Chondrocyte (in vitro differentiated cells): ENCODE measurements at regions not wholly inside any gene's neighbourhood (a gene's known extent, or its start where the extent isn't known, plus 50 kb on each side); places are given as distances from the start of the nearest gene placed in this dataset.

Experiments
- DNase-seq: peaks from one replicate; pipeline ENCODE4 v3.0.0; 2021; ENCODE audit warnings: mixed read lengths, low spot score
- H3K27ac Mint-ChIP-seq: one replicate; pipeline ENCODE4 v1.8.0; 2021; ENCODE audit warnings: mild to moderate bottlenecking, moderate library complexity, mixed read lengths; ENCODE audit not compliant: unreplicated experiment
- H3K27me3 Mint-ChIP-seq: 2 replicates; pipeline ENCODE4 v1.8.0; 2021; ENCODE audit warnings: low read depth, mixed read lengths
- H3K36me3 Mint-ChIP-seq: 2 replicates; pipeline ENCODE4 v1.8.0; 2021; ENCODE audit warnings: low read depth, mixed read lengths
- H3K4me1 Mint-ChIP-seq: 2 replicates; pipeline ENCODE4 v1.8.0; 2021; ENCODE audit warnings: low read depth, mild to moderate bottlenecking, mixed read lengths
- H3K4me3 Mint-ChIP-seq: one replicate; pipeline ENCODE4 v1.8.0; 2021; ENCODE audit warnings: mild to moderate bottlenecking, moderate library complexity, mixed read lengths; ENCODE audit not compliant: unreplicated experiment
- H3K9me3 Mint-ChIP-seq: 2 replicates; pipeline ENCODE4 v1.8.0; 2021; ENCODE audit warnings: low read depth, mixed read lengths
- TF ChIP-seq, protein P1 (sequence below): fragments of 200-600 bp; sonication (generic); IDR thresholded peaks from 2 replicates; pipeline ENCODE4 v1.5.0; 2021; ENCODE audit warnings: antibody characterized with exemption, mild to moderate bottlenecking, moderate library complexity

DNA sequence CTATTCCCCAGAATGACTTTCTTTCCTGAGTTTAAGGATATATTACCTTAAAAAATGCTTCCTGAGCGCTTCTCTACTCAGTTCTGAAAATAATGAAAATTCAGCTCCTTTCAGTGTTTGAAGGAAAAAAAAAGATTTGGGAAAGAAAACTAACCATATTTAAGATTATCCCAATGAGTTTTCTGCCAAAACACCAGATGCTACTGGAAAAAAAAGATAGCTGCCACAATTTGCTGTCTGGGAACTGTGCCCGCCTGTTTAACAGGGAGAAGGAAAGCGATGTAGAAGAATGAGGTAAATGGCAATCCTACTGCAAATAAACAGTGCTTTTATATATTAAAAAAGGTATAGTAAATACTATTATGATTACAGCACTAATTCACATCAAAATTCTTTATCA lies 367.6 kb upstream of the PRICKLE1 start:
- Mint-ChIP-seq H3K36me3 (no peaks in the 10 kb centered on the region), H3K4me3 (no peak overlapping the region), H3K27ac (no peak overlapping the region), H3K4me1 (peaks cover 46% of the 10 kb centered on the region), H3K9me3 (peaks cover 4% of the 10 kb centered on the region), H3K27me3 (no peaks in the 10 kb centered on the region)
- DNase-seq, result no peak
- TF ChIP-seq, protein P1, sequence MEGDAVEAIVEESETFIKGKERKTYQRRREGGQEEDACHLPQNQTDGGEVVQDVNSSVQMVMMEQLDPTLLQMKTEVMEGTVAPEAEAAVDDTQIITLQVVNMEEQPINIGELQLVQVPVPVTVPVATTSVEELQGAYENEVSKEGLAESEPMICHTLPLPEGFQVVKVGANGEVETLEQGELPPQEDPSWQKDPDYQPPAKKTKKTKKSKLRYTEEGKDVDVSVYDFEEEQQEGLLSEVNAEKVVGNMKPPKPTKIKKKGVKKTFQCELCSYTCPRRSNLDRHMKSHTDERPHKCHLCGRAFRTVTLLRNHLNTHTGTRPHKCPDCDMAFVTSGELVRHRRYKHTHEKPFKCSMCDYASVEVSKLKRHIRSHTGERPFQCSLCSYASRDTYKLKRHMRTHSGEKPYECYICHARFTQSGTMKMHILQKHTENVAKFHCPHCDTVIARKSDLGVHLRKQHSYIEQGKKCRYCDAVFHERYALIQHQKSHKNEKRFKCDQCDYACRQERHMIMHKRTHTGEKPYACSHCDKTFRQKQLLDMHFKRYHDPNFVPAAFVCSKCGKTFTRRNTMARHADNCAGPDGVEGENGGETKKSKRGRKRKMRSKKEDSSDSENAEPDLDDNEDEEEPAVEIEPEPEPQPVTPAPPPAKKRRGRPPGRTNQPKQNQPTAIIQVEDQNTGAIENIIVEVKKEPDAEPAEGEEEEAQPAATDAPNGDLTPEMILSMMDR, result no peak

DNA sequence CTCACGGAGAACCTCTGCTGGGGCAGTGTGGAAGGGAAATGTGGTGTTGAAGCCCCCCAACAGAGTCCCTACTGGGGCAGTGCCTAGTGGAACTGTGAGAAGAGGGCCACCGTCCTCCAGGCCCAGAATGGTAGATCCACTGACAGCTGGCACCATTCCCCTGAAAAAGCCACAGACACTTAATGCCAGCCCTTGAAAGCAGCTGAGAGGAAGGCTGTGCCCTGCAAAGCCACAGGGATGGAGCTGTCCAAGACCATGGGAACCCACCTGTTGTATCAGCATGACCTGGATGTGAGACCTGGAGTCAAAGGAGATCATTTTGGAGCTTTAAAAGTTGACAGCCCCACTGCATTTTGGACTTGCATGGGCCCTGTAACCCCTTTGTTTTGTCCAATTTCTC lies 363.5 kb upstream of the PRICKLE1 start:
- no peaks in the 10 kb centered on the region for H3K27me3 Mint-ChIP-seq

DNA sequence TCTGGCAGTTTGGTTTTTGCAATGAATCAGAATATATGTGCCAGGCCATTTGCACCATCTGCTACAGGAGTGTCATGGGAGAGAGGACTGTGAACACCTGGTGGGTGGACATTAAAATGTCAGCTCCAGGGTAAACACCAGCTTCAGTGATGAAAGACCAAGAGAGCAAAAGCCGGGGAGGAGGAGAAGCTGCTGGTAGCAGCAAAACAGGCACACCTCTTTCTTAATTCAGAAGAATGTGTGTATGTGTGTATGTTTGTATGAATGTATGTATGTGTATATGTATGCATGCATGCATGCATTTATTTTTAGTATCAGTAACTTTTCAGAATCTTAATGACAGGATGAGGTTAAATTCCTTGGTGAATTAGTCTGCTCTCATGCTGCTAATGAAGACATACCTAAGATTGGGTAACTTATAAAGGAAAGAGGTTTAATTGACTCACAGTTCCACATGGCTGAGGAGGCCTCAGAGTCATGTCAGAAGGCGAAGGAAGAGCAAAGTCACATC lies 357.4 kb upstream of the PRICKLE1 start:
- TF ChIP-seq, protein P1, result no peak
- H3K4me1 Mint-ChIP-seq, result no peaks in the 10 kb centered on the region
- peaks cover 8% of the 10 kb centered on the region for H3K36me3 Mint-ChIP-seq
- no peak overlapping the region for H3K27ac Mint-ChIP-seq
- peaks cover 28% of the 10 kb centered on the region for H3K9me3 Mint-ChIP-seq
- H3K27me3 Mint-ChIP-seq, result no peaks in the 10 kb centered on the region
- H3K4me3 Mint-ChIP-seq, result no peak overlapping the region
- no peak for DNase-seq

More for the DNA sequence above, 363.5 kb upstream of the PRICKLE1 start:
- Mint-ChIP-seq H3K4me1 (peaks cover 6% of the 10 kb centered on the region), H3K4me3 (no peak overlapping the region), H3K9me3 (peaks cover 6% of the 10 kb centered on the region), H3K36me3 (peaks cover 2% of the 10 kb centered on the region), H3K27ac (no peak overlapping the region)
- TF ChIP-seq, protein P1, result no peak
- DNase-seq, result no peak

DNA sequence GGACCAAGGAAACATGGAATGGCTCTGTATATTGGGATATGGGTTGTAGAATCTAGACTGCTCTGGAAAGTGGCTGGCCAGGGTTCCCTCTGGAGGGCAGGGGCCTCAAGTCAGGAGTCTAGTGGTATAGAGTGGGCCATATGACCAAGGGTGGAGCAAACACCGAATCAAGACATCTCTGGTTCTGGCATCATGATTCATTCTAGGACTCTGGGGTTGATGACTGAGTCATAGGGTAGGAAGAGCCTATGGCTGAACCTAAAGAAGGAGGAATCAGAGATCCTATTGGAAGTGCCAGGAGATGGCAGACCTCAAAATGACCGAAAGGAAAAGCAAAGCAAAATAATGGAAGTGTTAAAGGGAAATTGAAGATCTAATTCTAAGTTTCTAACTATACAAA lies 356.4 kb upstream of the PRICKLE1 start:
- H3K27me3 Mint-ChIP-seq, result no peaks in the 10 kb centered on the region
- no peaks in the 10 kb centered on the region for H3K4me1 Mint-ChIP-seq

DNA sequence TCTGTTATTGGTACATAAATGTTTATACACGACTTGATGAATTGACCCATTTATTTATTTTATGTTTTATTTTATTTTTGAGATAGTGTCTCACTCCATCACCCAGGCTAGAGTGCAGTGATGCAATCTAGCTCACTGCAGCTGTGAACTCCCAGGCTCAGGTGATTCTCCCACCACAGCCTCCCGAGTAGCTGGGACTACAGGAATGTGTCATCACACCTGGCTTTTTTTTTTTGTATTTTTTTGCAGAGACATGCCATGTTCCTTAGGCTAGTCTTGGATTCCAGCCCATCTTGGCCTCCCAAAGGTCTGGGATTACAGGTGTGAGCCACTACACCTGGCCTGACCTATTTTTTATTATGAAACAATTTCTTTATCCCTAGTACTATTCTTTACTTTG lies 355.0 kb upstream of the PRICKLE1 start:
- Mint-ChIP-seq H3K27me3 (no peaks in the 10 kb centered on the region), H3K27ac (no peak overlapping the region), H3K9me3 (peaks cover 49% of the 10 kb centered on the region), H3K36me3 (peaks cover 21% of the 10 kb centered on the region), H3K4me1 (no peaks in the 10 kb centered on the region), H3K4me3 (no peak overlapping the region)
- no peak for DNase-seq
- TF ChIP-seq, protein P1, result no peak

More for the DNA sequence above, 356.4 kb upstream of the PRICKLE1 start:
- H3K9me3 Mint-ChIP-seq, result peaks cover 36% of the 10 kb centered on the region
- H3K4me3 Mint-ChIP-seq, result no peak overlapping the region
- H3K36me3 Mint-ChIP-seq, result peaks cover 17% of the 10 kb centered on the region
- TF ChIP-seq, protein P1, result no peak
- H3K27ac Mint-ChIP-seq, result no peak overlapping the region
- no peak for DNase-seq
